HG02678 (cell line): ENCODE measurements at regions not wholly inside any gene's neighbourhood (a gene's known extent, or its start where the extent isn't known, plus 50 kb on each side); places are given as distances from the start of the nearest gene placed in this dataset.

Source experiments
- ATAC-seq: cut with Tn5 transposase; IDR thresholded peaks from one replicate; pipeline ENCODE4 v1.9.1; 2021; ENCODE audit warnings: mild to moderate bottlenecking, moderate library complexity; ENCODE audit not compliant: unreplicated experiment

DNA sequence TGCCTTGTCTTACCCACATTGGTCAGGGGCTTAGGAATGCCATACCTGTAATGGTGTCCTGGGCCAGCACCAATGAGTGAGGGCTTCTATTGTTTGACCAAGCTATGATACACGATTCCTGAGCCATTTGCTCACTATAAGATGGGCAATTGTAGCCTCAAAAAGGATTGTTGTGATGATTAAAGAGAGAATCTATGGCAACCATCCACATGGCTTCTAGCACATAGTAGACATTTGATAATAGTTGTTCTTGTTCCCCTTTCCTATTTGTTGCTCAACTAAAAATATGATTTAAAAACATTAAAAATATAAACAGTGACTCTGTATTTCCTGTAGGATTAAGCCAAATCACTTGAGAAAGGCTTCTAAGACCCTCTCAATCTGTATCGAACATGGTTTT, 366.1 kb downstream of the PCNX1 start:
- no peak for ATAC-seq

DNA sequence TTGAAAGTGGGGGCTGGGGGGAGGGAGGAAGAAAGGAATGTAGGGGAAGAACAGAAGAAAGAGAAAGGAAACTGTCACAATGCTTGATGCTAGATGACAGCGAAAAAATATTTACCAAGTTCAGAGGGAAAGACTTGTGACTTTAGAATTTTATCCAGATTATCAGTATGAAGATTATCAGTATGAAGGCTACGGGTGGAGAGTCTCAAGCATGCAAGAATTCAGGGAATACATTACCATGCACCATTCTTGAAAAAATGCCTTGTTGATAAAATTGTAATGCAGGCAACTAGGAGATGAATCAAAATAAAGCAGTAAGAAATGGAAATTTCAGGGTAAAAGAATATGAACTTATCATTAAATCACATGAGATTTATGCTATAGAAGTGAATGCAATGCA, 376.8 kb downstream of the PCNX1 start:
- no peak for ATAC-seq

DNA sequence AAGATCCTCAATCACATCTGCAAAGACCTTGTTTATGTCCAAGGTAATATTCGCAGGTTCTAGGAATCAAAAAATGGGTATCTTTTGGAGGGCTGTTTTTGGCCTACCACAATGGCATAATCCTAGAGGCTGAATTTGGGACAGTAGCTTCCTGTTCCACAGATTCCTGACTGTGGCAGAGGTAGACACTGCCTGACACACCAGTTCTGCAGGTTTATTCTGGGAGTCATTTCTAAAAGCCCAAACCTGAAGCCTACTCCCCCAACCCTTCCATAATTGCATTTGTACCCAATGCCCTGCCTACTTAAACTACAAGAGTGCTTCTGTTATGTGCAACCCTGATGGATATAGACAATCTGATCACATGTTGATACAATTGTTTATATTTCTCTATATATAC, 378.9 kb downstream of the PCNX1 start:
- ATAC-seq, result no peak

DNA sequence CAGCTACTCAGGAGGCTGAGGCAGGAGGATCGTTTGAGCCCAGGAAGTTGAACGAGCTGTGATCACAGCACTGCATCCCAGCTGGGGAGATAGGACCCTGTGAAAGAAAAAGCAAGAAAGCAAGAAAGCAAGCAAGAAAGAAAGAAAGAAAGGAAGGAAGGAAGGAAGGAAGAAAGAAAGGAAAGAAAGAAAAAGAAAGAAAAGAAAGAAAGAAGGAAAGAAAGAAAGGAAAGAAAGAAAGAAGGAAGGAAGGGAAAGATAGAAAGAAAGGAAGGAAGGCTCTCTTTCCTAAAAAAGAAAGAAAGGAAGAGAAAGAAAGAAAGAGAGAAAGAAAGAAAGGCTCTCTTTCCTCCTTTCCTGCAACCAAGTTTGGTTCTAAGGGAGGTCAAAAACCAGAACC, 380.3 kb downstream of the PCNX1 start:
- ATAC-seq, result no peak

DNA sequence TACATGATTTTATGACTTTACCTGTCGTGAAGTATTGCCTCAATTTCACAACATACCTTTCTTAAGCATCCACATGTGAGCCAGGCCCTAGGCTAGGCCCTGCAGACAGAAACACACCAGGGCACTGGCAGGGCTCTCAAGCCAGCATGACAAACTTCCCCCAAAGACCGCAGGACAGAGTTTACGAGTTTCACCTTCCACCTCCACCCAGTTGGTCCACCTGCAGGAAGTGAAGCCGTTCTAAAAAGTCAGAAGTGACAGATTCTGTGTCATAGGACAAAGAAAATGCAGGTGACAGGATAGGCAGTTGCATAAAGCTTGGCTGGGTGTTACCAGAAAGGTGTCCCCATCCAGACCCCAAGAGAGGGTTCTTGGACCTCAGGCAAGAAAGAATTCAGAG, 382.3 kb downstream of the PCNX1 start:
- ATAC-seq, result peak; percentile 88

DNA sequence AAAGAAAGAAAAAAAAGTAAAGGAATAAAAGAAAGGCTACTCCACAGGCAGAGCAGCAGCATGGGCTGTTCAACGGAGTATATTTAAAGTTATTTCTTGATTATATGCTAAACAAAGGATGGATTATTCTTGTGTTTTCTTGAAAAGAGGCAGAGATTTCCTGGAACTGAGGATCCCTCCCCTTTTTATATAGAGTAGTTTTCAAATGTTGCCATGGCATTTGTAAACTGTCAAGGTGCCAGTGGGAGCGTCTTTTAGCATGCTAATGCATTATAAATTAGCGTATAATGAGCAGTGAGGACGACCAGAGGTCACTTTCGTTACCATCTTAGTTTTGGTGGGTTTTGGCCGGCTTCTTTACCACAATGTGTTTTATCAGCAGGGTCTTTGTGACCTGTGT, 383.0 kb downstream of the PCNX1 start:
- no peak for ATAC-seq

DNA sequence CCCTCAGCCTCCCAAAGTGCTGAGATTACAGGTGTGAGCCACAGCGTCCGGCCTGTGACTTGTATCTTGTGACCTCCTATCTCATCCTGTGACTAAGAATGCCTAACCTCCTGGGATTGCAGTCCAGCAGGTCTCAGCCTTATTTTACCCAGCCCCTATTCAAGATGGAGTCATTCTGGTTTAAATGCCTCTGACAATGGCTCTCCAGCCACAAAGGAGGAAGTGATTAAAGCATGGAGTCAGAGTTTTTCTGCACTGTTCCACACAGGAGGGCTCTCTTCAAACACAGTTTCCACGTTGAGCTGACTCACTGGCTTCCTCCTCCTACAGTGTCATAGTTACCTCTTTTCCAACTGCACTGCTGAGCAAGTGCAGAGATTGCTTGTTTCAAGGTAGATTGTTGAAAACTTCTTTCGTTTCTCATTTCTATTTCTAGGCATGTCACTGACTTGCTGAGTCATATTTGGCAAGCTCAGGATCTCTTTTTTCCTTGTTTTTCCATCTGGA, 383.8 kb downstream of the PCNX1 start:
- ATAC-seq, result peak; percentile 68

DNA sequence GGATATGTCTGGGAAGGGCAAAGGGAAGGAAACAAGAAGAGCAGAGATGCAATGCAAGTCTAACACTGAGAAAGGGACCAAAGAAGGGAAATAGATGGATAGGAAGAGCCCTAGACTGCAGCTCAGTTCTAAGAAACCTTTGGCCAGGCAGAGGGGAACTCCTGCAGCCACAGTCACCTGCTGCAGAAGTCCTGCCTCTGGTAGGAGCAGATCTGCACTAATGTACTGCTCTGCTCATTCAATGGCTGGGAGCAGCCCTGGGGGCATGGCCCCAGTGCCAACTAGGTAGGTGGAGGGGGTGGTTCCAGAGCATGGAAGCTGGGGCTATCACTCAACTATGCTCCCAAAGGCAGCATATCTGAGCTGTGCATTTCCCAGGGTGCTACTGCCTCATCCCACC, 388.9 kb downstream of the PCNX1 start:
- ATAC-seq, result no peak

DNA sequence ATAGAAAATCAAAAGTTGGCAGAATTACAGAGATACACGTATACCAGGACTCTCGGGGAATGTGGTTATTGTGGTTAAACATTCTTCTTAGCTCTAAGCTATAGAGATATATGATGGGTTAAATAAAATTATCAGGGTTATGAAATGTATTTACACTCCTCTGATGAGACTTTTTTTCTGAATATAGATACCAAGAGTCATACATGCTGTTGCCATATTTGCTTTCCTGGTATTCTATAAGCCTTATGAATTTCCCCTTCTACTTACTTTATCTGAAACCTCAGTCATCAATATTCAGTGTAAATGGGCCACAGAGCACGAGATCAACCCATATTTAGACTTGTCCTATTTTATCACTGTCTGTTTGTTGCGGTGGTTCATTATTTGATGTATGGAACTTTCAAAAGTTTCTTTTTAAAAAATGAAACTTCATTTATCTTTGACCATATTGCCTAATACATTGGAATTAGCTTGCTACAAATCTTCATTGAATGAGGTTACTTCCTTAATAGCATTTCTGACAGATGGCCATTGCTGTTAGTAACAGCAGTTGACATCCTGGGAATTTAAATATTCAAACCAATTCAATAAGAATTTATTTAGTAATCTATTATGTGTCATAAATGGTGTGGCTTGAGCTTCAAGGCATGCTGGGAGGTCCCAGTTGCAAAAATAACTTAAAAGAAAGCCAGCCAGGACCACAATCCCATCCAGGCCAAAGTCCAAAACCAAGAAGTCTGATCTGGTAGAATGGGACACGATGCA, 393.5 kb downstream of the PCNX1 start:
- ATAC-seq, result no peak

DNA sequence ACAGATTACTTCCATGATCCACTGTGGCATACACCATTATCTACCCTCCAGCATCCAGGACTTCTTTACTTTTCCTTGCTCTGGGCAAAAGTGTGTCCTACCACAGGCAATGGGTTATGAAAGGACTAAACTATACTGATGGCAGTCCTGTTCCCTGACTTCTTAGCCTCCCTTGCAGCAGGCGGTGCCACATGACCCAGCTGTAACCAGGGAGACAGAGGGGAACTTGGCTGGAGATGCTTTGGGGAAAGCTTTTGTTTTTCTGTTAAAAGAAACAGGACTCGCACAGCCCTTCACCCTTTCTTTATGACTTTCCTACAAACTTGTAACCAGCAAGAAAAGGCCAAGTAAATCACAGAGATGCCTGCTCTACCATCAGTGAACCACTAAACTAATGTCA, 394.4 kb downstream of the PCNX1 start:
- no peak for ATAC-seq

DNA sequence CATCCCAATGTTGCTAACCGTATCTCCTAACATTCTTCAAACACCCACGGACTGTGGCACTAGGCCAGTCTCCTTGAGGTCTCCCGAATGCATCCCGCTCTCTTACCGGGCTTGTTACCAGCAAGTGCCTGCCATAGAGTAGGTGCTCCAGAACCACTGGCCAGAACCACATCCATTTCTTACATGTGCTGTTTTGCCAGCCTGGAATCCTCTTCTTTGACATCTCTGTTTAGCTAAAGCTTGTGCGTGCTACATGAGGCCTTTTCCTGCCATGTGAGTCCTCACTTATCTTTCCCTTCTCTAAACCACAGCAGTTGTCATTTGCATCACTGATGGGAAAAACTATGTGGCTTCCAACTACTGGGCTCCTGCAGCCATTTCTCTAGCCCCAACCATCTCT, 397.4 kb downstream of the PCNX1 start:
- no peak for ATAC-seq

DNA sequence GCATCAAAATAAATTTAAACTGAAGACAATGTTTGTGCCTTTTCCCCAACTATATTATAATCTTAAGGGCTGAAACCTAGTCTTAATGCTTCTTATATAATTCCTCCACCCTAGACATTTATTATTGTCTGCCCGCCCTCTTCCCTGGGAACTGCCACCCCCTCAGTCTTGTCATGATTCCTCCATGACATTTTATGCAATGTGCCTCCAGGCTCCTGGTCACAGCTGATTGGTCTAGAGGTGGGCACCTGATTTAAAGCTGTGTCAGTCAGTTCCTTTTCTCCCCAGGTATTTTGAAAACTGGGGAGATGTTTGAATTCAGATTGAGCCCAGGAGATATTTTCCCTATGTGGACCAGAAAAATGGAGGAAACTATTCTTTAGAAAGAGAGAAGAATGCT, 401.4 kb downstream of the PCNX1 start:
- no peak for ATAC-seq

DNA sequence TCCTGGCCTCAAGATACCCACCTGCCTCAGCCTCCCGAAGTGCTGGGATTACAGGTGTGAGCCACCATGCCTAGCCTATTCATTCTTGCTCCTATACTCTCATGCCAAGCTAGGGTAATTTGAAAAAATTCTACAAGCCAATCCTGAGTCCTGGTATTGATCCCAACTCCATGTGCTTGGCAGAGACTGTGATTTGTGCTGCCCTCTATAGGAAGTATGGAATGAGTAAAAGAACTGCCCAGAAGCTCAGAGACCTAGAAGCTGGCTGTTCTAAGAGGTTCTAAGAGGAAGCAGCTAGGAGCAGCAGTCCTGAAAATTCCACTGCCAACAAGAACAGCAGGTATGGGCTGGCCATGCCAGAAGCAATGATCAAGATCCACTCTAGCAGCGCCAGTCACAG, 402.5 kb downstream of the PCNX1 start:
- no peak for ATAC-seq

DNA sequence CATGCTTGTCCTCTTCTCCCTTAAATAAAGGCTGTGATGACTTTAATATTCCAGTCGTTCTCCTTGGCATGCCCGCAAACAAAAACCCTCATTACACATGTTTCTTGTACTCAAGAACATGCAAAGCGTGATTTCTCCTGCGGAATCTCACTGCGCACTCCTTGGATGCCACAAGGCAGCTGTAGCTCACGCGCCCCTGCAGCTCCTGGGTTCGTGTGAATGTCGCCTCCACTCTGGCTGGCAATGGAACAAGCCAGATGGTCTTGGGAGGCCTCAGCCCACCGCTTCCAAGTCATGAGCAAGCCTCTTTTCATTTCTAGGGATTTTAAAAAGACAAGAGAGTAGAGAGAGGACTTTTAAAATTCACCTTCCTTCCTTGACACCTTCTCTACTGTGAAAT, 403.8 kb downstream of the PCNX1 start:
- ATAC-seq, result no peak

DNA sequence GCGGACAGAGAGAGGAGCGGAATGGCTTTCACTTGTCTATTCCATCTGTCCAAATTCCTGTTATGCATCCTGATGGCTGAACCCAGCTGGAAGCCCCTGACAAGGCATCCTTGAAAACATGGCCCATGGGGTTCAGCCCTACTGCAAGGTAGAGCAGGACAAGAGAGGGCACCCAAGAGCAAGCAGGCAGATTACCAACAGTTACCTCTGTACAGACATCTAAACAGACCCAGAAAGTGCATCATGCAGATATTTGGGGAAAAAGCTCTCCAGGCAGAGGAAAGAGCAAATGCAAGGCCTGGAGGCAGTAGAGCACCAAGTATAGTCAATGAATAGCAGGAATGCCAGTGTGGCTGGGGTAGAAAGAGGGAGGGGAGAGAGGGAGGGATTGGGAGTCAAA, 407.5 kb downstream of the PCNX1 start:
- ATAC-seq, result no peak

DNA sequence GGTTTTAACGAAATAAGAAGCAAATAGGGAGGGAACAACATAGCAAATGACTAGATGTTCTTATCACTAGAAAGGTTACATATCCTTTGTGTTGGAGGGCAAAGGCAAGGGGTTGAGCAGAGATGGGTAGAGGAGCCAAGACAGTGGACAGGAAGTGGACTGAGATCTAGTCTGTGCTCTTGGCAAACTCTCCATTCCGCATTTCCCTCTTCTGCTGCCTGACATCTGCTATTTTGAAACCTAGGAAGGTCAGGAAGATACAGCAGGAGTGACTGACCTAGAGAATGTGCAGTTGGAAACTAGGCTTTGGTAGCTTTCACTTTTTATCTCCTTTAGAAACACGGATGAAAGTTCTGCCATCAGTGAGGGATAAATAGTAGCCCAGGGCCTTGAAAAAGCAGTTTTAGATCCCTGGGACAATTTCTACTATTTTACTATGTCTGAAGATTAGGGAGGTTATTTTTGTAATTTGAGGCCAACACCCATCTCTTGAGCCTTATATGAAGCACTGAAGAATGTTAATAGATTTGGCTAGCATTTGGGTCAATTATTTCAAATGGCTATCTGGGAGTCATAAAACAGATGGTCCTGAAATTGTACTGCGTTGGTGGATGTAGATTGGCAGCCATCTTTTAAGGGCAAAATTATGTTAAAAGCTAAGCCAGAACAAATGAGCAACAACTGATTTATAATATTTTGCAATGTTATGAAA, 410.3 kb downstream of the PCNX1 start:
- ATAC-seq, result no peak

DNA sequence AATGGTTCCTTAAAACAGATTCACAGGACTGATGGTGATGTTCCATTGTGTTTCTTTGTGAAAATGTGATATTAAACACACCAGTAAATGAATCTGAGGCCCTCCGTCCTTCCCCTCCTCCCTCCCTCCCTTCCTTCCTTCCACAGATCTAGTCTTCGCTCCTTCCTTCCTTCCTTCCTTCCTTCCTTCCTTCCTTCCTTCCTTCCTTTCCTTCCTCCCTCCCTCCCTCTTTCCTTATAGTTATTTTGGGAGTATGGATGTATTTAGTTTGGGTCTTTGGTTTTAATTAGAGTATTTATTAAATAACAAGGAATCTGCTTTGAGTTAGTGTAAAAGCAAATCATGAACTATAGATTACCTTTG, 410.8 kb downstream of the PCNX1 start:
- ATAC-seq, result no peak

DNA sequence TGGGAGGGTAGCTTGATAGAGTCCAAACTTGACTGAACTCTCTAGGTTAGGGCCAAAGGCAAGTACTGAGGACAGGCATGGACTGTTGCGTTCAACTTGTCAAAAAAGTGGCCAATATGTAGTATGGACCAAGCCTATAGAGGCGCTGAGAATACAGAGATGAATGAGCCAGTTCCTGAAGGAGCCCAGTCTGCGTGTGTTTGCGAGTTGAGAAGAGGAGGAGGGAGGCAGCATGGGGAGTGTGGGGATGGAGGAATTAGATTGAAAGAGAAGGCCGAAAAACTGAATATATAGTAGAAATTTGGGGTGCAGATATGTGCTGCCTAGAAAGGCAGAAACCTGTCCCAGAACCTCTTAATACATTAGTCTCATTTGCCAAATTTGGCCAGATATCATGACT, 412.4 kb downstream of the PCNX1 start:
- ATAC-seq, result no peak

DNA sequence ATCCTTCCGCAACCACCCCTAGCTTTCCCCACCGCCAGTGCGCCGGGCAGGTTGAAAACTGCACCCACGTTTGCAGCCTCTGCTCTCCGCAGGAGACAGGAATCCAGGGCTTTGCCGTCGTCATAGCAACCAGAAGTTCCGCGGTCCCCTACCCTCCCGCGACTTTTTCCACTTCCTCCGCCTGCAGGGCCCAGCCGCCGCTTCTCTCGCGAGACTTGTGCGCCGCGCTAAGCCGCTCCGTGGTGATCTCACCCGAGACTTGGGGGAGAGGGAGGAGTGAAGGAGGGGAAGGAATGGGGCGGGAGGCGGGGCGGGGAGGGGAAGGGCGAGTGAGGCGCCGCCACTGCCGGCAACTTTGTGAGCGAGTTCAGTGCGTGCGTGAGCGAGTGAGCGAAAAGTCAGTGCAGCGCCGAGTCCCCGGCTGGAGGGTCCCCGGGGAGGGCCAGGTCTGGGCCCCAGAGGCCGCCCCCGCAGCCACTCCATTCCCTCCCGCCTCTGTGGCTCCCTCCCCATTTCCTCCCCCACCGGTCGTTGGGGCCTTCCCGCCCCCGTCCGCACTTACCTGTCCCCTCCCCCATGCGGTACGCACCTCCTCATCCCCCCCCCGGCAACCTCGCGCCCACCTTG, 413.0 kb downstream of the PCNX1 start, which contains the start of gene SIPA1L1:
TSS of gene SIPA1L1 (plus strand) at position 370 of the 627 bp plus-strand sequence.
- peak; percentile 77 for ATAC-seq

DNA sequence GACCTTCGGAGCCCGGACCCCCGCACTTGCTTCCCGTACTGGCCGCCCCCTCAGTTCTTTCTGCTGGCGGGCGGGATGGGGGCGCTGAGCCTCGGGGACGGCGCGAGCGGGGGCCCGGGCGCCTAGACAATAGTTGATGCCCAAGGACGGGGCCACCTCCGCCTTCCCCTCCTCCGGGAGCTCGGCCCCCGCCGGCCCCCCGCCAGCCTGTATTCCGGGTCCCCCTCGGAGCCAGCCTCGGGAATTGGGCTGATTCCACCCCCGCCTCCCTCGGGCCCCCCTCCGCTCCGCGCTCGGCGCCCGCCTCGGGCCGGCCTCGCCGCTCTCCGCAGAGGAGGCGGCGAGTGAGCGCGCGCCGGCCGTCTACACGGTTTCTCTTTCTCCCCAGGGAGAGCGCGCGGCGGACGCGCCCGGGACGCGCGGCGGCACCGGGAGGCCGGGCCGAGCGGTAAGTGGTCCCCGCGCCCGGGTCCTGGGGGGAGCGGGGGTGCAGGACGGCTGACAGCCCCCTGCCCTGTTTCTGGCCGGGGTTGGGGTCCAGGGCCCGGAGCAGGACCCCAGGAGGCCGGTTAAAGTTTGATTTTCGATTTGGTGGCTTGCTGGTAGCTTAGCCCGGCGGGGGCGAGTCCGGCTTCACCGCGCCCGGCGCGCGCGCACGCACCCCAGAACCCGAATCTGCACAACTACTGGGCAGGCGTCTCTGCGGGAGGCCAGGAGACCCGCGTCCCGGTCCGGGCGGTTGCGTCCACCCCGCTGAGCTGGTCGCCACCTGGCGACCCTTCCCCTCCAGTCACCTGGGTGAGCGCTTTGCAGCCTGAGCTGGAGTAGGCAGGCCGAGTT, 413.7 kb downstream of the PCNX1 start:
- ATAC-seq, result peak; percentile 31
